LNCAP (cell line): ENCODE measurements at regions not wholly inside any gene's neighbourhood (a gene's known extent, or its start where the extent isn't known, plus 50 kb on each side); places are given as distances from the start of the nearest gene placed in this dataset.

ENCODE experiments used
- TF ChIP-seq, protein P1 (sequence below): fragments of 450-650 bp; IDR thresholded peaks from 2 replicates; pipeline ENCODE4 v1.5.1; 2017; ENCODE audit warnings: mild to moderate bottlenecking

DNA sequence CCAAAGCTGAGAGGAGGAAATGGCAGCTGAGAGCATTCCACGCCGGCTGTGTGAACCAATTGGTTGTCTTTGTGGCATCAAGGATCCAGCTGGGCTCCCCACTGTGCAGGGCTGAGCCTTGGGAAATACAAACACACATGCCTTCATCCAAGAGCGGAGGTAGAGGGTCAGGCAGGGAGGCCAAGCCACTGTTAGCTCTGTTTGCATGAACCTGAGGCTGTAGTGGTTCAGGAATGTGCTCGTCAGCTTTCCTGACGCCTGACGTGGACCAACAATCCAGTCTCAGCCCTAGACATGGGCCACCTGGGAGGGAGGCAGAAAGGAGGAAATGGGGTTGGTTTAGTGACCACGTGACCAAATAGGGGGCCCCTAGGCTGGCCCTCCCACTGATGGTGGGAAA lies 276.9 kb downstream of the TLE3 start:
- TF ChIP-seq, protein P1, sequence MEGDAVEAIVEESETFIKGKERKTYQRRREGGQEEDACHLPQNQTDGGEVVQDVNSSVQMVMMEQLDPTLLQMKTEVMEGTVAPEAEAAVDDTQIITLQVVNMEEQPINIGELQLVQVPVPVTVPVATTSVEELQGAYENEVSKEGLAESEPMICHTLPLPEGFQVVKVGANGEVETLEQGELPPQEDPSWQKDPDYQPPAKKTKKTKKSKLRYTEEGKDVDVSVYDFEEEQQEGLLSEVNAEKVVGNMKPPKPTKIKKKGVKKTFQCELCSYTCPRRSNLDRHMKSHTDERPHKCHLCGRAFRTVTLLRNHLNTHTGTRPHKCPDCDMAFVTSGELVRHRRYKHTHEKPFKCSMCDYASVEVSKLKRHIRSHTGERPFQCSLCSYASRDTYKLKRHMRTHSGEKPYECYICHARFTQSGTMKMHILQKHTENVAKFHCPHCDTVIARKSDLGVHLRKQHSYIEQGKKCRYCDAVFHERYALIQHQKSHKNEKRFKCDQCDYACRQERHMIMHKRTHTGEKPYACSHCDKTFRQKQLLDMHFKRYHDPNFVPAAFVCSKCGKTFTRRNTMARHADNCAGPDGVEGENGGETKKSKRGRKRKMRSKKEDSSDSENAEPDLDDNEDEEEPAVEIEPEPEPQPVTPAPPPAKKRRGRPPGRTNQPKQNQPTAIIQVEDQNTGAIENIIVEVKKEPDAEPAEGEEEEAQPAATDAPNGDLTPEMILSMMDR, result no peak

DNA sequence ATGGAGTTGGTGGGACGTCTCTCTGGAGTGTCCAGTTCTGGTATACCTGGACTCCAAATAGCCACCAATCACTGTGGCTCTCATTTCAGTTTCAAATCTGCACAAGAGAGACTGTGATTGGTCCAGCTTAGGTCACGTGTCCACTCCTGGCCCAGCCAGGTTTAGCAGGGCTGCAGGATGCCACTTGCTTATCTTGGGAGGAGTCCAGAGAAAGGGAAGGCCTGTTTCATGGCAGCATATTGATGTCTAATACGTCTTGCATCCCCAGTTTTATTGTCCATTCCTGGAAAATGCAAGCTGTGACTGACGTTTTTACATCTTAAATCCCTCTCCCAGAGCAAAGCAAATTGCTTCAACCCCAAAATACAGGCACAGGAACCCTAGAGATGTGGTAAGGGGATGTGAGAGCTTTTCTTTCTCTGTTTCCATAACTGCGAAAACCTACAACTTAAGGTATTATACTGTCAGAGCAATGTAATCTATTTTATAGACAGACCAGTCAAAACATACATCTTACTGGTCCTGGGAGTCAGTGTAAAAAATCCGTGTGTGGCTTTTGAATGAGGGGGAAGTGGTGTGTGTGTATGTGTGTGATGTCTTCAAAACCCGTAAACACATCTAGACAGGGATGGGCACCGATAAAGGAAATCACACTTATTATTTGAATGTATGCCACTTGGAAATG lies 274.4 kb downstream of the TLE3 start:
- TF ChIP-seq, protein P1, result no peak

DNA sequence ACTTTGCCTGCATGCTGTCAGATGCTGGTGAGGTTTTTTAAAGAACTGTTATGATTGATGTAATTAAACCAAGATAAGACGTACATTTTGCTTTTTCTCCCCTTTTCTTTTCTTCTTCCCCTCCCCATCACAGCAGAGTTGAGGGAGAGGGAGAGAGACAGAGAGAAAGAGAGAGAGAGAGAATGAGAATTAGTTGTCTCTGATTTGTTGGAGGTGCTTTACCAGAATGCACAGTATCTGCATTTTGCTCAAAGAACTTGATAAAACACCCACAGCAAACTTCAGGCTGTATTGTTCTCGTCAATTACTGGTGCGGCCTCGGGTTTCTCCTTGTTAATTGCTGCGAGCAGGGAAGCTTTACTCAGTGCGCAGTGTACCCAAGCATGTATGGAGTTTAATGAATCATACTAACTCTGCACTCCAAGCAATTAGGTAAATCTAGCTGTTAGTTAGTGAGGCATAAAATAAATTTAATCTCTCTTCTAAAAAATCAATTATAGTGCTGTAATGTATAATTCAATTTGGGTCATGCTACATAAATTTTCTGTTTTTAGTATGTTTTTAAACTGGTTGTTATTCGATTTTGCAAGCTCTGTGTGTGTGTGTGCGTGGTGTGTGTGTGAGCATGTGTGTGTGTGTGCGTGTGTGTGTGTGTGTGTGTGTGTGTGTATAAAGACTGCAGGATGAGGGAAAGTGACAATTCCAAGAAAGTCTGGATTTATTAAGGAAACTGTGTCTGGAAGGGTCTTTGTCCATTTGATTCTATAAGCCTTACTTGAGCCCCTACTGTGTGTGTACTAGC lies 273.4 kb downstream of the TLE3 start:
- TF ChIP-seq, protein P1, result no peak

DNA sequence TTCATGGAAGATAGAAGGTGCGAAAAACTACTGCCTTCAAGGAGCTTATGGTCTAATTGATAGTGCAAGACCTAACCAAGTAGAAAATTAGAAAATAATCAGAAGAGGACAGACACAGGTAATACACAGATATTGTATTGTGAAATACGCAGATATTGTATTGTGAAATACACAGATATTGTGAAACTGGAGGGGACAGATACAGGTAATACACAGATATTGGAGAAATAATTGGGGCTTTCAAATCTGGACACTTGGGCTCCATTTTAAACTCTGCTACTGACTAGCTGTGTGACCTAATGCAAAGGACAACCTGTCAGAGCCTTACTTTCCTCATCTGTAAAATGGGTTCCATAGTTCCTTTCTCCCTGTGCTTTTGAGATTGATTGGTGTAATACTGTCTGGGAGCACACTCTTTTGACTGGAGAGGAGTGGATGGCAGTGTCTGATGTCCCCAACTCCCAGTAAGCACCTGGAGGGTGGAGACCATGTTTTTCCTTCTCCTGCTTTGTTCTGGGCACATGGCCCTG lies 272.8 kb downstream of the TLE3 start:
- TF ChIP-seq, protein P1, result no peak

DNA sequence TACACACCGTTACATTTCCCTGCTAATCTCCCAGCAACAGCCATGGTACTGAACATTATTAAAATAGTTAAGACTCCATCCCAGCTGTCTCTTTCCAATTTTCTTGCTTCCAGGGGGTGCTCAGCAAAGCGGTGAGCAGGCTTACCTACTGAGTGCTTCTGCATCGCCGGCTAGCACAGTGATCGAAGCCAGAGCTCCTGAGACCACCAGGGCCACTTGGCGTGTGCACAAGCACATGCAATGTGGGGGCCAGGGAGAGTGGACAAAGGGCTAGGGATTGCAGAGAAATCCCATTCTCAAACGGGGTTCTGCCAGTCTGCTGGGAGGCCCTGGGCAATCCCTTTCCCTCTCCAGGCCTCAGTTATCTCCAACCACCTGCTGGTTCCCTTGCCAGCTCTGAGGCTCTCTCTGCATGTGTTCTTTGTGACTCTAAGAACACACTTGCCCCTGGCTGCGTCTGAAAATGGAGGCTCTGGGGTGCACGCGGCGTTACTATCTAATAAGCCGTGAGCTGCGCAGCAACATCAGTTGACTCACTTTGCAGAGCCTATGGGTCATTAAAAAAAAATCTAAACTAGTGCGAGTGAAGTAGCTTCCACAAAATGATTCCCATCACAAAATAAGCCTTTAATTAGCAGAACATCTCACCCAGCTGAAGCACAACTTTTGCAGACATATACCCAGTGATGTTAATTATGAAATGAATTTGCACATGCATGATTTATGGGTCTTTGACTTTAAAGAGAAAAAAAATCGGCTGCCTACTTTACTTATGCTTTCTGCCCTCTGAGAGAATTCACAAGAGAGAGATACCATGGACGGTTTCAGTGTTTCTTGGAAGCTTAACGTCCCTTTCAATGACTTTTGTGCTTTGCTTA lies 271.5 kb downstream of the TLE3 start:
- TF ChIP-seq, protein P1, result no peak

DNA sequence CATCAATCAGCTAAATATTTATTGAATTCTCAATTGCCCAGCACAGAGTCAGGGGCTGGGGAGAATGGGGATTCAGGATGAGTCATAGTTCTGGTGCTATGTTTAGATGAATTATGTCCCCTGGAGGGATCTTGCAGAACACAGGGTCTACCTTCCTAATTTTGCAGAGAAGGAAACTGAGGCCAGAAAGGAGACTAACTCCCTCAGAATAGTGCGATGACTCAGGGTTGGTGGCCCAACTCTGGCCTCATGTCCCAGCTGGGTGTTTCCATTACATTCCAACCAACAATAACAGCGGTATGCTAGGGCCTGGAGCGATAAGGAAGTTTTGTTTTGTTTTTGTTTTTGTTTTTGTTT lies 270.9 kb downstream of the TLE3 start:
- TF ChIP-seq, protein P1, result no peak

DNA sequence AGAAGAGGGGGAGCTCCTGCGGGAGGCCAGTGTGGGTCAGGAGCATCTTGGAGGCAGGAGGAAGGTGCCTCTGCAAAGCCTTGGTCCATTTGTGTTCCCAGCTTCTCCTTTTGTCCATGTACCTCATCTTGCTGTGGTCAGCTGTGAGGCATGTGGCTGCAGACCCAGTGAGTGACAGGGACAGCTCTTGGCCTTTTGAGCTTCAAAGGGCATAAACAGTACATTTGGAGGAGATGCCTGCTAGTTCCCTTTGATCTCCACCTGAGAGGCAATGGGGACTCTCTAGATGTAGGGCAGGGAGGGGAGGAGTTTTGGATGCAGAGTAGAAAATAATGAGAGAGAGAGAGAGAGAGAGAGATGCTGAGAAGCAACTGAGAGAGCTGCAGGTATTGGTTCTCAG lies 270.0 kb downstream of the TLE3 start:
- TF ChIP-seq, protein P1, result no peak
